Hippocampal formation (tissue), 2 donors: ENCODE measurements at regions not wholly inside any gene's neighbourhood (a gene's known extent, or its start where the extent isn't known, plus 50 kb on each side); places are given as distances from the start of the nearest gene placed in this dataset.
"Not testable (repeated sequence)": the region's sequence is repeated elsewhere in the genome, so short reads cannot be mapped to it uniquely, and the experiment has no call there.

Source experiments
- DNase-seq, 2 donors: peaks; one replicate each; lab custom pipeline; 2025; lab: John Stamatoyannopoulos, UW

GRCh38 chr4:67332627-67333026 is 212.7 kb downstream of the CENPC start:
- no peak for DNase-seq

- no peak for DNase-seq
Observed at GRCh38 chr4:67328393-67328792, 216.9 kb downstream of the CENPC start.

DNA sequence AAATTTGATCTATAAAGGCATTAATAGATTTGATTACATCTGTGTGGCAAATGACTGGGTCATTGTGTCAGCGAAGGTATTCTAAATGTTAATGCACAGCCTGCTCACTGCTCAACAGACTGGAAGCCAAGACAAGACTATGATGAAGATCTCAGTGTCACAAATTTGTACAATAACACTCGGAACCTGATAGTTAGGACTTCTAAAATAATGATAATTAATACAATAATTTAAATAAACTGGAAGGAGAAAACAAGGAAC is 217.4 kb downstream of the CENPC start:
- no peak for DNase-seq

DNA sequence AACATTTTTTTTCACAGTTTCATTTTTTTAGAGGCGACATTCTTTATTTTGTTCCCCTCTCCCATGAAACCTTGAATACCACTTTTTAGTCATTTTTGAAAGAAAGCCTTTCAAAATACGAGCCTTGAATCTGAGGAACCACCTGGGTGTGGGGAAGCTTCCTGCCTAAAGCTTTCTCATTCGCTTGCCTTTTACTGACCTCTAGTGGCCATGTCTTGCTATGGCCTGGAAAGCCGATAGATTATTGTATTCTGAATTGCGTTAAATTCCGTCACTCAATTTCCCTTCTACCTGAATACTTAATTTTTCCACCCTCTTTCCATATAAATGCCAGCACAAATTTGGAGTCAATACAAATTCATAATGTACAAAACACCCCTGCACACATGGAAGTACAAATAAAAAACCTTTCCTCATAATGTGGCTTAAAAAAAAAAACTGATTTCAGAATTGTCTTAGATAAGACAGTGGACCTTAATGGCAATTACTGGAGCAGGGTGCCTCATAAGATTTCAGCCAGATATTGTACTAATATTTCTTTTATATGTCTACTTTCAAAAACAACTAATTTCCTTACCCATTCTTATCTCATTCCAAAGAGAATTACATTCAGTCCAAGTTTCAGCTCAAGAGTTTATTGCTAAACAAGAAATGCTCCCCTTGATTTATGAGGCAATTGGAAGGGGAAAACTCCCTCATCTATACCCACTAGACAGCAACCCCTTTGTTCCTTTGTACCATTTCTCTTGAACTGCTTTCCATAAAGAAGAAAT is 217.9 kb downstream of the CENPC start:
- peak; percentile 48 to 49 for DNase-seq

DNA sequence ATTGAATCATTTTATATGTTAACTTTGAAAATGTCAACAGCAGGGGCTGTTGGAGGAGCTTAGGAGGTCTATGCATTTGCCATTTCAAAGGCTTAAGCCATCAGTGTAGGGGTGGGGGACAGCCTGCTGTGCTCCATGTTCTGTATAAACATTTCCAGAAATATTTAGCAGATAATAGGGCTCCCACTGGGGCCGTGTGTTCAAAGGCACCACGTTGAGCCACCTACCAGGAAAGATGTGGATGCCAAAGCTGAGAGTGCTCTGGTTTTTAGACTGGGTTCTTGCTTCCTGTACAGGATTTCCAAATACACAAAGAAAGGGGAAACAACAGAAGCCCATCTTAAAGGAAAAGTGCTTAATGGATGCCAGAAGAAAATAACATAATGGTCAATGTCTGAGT is 219.5 kb downstream of the CENPC start:
- no peak for DNase-seq

DNA sequence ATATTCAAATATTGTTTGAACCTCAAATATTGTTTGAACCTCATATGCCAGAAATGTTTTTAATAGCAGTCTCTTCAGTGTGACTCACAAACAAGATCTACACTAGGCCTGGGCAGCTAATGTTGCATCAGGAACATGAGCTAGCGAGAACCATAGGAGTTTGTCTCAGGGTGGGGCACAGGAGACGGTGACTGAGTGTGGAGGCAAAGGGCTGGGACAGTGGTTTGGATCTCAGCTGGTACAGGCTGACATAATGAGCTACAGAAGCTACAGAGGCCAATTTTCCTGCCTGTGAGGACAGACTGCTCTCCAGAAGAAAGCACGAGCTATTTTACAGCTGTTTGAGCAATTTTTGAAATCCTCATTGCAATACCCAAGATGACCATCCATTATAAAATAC is 224.7 kb downstream of the CENPC start:
- DNase-seq, result no peak

GRCh38 chr4:67319607-67320006 is 225.7 kb downstream of the CENPC start:
- not testable (repeated sequence) for DNase-seq

DNA sequence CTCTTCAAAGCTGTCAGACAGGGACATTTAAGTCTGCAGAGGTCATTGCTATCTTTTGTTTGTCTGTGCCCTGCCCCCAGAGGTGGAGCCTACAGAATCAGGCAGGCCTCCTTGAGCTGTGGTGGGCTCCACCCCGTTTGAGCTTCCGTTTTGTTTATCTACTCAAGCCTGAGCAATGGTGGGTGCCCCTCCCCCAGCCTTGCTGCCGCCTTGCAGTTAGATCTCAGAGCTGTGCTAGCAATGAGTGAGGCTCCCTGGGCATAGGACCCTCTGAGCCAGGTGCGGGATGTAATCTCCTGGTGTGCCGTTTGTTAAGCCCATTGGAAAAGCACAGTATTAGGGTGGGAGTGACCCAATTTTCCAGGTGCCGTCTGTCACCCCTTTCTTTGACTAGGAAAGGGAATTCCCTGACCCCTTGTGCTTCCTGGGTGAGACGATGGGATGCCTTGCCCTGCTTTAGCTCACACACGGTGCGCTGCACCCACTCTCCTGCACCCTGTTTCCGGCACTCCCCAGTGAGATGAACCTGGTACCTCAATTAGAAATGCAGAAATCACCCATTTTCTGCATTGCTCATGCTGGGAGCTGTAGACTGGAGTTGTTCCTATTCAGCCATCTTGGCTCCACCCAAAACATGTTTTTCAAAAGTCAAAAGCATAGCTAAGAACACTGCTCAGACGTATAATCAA is 244.7 kb downstream of the CENPC start:
- DNase-seq, result not testable (repeated sequence)

GRCh38 chr4:67292636-67293035 is 252.7 kb downstream of the CENPC start:
- no peak for DNase-seq

DNA sequence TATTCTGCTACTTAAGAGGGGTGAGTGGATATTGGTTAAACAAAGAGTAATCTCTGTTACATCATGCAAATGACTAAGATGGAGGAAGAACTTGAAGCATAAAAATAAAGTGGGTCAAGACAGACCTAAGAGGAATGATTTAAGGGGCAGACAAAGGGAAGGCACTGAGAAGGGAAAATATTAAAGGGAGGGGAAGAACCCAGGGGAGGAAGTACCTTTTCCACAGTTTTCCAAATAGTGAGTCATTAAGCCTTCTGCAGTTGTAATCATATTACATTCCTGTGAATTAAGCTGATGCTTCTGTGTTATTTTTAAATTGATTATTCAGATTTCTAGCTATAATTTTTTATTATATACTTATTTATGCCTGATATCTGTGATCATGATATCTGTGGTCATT is 253.3 kb downstream of the CENPC start:
- no peak for DNase-seq

DNA sequence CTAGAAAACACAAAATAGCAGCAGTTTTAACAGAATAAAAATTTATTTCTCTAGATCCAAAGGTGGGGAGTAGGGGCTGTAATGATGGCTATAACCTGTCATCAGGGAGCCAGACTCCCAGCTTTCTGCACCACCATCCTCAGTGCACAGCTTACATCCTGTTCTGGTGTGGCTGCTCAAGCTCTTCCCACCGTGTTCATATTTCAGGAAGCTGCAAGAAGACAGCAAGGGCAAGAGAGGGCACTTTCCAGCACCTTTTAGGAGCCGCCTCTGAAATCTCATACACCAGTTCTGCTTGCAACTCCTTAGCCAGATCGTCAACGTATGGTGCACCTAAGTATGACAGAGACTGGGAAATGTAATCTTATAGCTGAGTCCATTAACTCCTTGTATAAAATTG is 253.7 kb downstream of the CENPC start:
- DNase-seq, result no peak

DNA sequence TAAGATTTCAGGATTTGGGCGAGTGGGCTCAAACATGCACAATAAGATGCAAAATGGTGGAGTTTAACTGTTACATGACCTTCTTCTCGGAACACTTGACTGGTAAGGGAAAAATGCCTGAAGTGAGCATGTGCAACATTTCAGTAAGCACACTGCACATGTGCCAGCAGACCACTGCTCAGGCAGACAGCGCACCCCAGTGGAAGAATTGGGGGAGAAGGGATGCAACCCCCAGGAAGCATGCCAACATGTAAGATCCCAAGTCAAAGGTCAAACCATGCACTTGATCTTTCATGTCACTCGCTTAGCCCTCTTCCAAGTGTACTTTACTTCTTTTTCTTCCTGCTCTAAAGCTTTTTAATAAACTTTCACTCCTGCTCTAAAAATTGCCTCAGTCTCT is 256.3 kb downstream of the CENPC start:
- no peak for DNase-seq

GRCh38 chr4:67286724-67287123 is 258.6 kb downstream of the CENPC start:
- no peak for DNase-seq

GRCh38 chr4:67282749-67283148 is 262.6 kb downstream of the CENPC start:
- no peak for DNase-seq

DNA sequence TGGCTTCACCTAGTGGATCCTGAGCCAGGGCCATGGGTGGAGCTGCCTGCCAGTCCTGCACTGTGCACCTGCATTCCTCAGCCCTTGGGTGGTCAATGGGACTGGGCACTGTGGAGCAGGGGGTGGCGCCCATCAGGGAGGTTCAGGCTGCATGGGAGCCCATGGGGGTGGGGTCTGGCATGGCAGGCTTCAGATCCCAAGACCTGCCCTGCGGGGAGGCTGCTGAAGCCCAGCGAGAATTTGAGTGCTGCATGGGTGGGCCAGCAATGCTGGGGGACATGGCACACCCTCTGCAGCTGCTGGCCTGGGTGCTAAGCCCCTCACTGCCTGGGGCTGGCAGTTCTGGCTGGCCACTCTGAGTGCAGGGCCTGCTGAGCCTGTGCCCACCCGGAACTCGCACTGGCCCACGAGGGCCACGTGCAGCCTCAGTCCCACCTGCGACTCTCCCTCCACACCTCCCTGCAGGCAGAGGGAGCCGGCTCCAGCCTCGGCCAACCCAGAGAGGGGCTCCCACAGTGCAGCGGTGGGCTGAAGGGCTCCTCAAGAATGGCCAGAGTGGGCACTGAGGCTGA is 270.0 kb downstream of the CENPC start:
- no peak for DNase-seq

DNA sequence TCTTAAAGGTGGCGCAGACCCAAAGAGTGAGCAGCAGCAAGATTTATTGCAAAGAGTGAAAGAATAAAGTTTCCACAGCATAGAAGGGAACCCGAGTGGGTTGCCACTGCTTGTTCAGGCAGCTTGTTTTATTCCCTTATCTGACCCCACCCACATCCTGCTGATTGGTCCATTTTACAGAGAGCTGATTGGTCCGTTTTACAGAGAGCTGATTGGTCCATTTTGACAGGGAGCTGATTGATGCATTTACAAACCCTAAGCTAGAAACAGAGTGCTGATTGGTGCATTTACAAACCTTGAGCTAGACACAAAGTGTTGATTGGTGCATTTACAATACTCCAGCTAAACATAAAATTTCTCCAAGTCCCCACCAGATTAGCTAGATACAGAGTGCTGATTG is 270.6 kb downstream of the CENPC start:
- DNase-seq, result not testable (repeated sequence)

- DNase-seq, result no peak
Observed at GRCh38 chr4:67273666-67274065, 271.6 kb downstream of the CENPC start.

- DNase-seq, result no peak
Observed at GRCh38 chr4:67261971-67262370, 283.3 kb downstream of the CENPC start.

GRCh38 chr4:67256388-67257043 is 288.8 kb downstream of the CENPC start:
- no peak for DNase-seq

GRCh38 chr4:67250131-67250896 is 295.0 kb downstream of the CENPC start:
- no peak for DNase-seq

DNA sequence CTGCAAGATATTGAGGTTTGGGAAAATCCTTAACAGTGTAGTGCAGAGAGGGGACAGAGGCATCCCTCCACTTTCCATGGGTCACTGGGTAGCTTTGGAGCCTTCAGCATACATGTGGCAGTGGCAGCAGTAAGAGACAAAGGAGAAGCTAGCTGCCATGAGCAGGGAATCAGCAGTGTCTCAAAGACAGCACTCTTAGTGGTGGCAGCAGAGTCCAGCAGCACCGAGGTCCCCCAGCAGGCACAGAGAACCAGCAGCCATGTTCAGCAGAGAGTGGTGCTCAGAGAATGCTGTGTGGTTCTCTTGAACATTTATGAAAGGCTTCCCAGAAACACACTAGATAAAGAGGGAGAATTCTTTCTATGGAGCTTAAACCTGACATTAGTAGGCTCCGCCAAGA is 308.5 kb downstream of the CENPC start:
- no peak for DNase-seq

GRCh38 chr4:67236318-67236717 is 309.0 kb downstream of the CENPC start:
- DNase-seq, result no peak
